NCI-H82 treated with DMSO at 0.1 percent for 48 hours (cell line): ENCODE measurements at regions not wholly inside any gene's neighbourhood (a gene's known extent, or its start where the extent isn't known, plus 50 kb on each side); places are given as distances from the start of the nearest gene placed in this dataset.

Experiments
- DNase-seq: peaks from one replicate; lab custom pipeline; 2025; ENCODE audit not compliant: unreplicated experiment; lab: John Stamatoyannopoulos, UW

DNA sequence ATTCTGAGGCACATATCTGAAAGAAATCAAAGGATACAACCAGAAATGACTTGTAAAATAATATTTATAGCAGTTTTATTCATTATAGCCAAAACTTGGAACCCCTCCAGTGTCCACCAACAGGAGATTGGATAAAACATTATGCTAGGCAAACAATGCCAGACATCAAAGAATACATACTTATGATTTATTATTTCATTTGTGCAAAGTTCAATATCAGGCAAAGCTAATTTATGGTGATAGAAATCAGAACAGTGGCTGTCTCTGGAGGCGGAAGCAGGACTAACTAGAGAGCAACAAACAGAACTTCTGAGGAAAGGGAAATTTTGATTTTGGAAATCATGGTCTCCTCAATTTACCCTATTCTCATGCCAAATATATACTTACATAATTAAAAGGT lies 193.1 kb downstream of the ICE1 start:
- DNase-seq = no peak

DNA sequence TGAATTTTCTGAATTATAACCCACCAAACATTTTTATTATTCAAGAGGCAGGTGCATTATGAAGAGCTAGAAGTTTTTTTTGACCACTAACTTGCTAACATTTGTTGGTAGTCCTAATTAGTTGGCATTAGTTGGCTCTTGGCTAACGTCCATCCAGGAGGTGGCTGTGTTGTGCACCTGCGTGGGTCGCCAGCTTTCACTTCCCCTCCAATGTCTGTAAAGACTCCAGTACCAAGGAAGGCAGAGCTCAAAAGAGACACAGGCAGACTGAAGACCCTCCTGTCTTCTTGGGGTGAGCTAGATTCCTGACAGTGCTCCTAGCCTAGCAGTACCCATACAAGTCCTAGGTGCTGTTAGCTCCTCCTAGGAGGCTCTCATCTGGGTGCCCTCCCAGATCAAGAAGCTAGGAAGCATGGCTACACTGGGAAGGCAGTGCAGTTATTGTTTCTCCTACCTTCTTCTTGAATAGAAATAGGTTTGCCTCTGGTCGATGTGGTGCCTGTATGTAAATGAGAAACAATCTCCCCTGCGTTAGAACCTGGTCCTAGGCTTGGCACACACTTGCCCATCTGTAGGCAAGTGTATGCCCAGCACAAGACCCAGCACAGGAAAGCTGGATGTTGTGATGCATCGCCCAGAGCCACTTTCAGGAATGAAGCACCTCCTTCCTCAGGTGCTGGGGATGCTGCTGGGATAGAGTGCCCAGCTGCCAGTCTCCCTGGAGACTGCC lies 190.9 kb downstream of the ICE1 start:
- no peak for DNase-seq

GRCh38 chr5:5612096-5612495 lies 189.6 kb downstream of the ICE1 start:
- no peak for DNase-seq

GRCh38 chr5:5609935-5610334 lies 187.5 kb downstream of the ICE1 start:
- DNase-seq = no peak

GRCh38 chr5:5605170-5605764 lies 182.8 kb downstream of the ICE1 start:
- no peak for DNase-seq

- DNase-seq = no peak
Measured at GRCh38 chr5:5602554-5602953, 180.1 kb downstream of the ICE1 start.

GRCh38 chr5:5598547-5599113 lies 176.2 kb downstream of the ICE1 start:
- DNase-seq = no peak

DNA sequence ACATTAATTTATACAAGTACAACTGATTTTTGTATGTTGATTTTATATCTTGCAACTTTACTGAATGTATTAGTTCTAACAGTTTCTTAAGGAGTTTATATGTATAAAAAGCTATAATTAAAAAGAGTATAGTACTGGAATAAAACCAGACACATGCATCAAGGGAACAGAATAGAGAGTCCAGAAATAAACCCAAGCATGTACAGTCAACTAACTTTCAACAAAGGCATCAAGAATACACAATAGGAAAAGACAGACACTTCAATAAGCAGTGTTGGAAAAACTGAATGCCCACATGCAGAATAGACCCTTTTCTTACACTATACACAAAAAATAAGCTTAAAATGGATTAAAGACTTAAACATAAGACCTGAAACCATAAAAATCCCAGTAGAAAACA lies 170.9 kb downstream of the ICE1 start:
- no peak for DNase-seq

- no peak for DNase-seq
Measured at GRCh38 chr5:5592541-5592940, 170.1 kb downstream of the ICE1 start.

DNA sequence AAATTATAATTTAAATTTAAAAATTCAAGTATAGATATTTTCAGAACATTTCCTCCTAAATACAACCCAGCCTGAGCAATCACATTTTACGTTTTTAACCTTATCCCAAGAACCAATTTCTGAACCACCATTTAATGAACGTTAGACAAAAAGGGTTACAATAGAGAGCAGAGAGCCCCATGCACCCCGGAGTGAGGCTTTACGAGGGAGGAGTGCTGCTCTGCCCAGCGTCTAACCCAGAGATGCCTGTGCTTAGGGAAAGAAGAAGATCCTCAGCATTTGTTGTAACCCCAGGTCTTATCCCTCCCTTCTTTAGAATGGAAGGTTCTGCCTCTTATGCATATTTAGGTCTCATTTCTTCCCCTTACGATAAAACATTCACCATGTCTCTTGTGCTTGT lies 169.1 kb downstream of the ICE1 start:
- no peak for DNase-seq

DNA sequence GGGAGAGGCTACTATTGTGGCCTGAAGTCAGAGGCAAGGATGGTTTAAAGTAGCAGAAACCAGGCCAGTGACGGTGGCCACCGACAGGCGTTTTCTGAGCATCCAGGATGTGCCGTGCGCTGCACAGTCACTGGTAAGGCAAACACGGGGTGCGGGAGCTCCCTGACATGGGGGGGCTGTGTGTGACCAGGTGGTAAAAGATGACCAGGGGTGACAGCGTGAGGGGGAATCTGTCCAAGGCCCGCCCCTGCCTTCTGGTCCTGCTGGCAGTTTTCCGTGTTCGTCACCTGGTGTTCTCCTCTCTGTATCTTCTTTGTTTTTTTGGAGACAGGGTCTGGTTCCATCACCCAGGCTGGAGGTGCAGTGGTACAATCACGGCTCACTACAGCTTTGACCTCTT lies 167.4 kb downstream of the ICE1 start:
- no peak for DNase-seq

DNA sequence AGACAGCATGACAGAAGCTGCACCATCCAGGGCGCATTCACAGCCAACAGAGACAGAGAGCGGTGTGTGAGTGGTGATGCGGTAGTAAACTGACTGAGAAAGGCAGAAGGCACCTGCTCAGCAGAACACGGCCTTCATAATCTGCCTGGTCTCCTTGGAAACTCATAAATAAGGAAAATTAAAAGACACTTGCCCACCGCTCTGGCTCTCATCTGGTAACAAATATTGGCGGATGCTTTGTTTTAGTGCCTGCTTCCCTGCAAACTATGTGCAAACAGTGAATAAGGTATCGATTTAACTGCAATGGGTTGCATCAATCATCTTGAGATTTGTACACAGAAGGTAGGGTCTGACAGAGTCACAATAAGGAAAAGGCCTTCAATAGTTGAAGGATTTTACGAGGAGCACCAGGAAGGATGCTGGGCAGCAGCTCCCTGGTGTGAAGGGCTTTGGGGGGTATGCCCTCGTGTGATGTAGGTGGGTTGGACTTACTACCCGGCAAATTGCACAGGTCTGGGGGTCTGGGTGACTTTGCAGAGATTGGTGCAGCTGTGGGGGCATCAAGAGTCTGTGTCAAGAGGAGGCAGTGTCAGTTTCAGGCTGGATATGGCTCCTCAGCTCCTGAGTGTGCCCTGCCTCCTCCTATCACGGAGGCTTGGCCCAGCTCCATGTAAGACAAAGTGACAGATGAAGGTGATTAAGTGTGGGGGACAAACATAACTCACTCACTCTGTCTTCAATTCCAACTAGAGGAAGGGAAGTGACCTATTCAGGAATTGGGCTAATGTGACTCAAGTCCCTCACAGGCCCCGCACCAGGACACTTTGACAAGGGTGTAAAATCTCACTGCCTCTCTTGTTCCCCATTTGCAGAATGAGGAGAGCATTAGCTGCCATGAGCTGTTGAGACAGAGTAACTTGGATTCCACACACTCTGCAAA lies 166.7 kb downstream of the ICE1 start:
- DNase-seq = no peak

DNA sequence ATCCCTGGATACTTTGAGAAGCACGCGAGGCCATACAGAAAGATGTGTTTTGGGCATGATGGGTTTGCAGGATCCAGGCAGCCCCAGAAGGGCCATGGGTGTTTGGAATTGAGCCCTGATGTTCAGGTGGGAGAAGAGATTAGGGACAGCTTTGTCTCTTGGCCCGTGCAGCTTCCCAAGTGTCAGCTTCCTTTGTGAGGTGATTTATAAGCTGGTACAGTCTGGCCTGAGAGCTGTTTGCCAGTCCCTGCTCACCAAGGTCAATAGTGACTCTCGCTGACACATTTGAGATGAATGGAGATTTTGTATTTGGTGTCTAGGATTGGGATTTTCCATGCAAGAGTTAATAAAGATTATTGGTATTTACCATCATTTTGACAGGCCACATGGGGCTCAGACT lies 165.9 kb downstream of the ICE1 start:
- DNase-seq = no peak

- no peak for DNase-seq
Measured at GRCh38 chr5:5587474-5587873, 165.0 kb downstream of the ICE1 start.

- DNase-seq = peak; percentile 77
Measured at GRCh38 chr5:5586721-5587120, 164.2 kb downstream of the ICE1 start.

DNA sequence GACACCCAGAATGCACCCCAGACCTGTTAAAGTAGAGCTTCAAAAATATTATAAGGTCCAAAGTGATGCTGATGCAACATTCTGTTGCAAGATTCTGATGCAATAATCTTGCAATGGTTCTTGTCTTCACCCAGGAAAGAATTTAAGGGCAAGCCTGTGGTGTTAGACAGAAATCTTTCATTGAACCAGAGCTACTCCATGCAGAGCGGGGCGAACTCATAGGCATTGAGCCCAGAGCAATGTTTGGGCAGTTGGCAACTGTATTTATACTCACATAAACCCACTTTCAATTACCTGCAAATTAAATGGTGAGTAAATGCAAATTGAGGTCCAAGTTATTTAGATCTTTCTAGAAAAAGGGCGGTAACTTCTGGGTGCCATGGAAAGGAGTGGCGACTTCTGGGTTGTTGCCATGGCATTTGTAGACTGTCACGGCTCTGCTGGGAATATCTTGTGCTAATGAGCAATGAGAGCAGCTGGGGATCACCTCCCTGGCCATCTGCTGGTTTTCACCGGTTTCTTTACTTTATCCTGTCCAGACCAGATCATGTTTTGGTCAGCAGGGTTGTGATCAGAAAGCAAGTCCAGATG lies 163.4 kb downstream of the ICE1 start:
- peak; percentile 60 for DNase-seq

DNA sequence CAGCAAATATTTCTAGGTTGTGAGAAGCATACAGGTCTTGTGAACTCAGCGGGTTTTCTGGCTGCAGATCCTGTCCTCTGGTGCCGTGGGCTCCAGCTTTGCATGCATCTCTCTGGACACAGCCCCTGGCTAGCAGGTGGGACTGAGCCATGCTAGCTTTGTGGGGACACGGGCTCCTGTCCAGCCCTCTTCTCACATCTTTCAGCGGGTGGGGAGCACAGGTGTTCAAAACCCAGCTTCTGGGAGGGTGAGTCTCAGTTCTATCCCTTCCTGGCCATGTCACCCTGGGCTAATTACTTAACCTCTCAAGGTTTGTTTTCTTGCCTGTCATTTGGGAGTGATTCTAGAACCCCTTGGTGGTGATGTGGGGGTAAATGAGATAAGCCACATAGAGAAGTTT lies 162.3 kb downstream of the ICE1 start:
- no peak for DNase-seq

- DNase-seq = peak; percentile 12
Measured at GRCh38 chr5:5584236-5584745, 161.8 kb downstream of the ICE1 start.

DNA sequence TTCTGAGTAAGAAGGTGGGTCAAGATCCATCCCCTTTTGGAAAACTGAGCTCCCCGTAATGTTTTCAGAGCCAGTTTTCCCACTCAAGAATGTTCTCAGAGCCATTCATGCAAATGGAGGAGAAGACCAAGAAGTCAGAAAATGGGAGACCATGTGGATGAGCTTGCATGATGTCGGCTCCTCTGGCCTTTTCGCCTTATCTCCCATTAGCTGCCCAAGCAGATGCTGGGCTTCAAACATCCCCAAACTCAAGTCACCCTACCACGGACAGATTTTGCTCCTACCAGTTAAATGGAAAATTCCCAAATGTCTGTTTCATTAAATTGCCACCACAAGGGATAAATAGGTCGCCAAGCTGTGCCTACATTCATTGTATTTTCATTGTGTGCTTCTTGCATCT lies 161.4 kb downstream of the ICE1 start:
- no peak for DNase-seq

DNA sequence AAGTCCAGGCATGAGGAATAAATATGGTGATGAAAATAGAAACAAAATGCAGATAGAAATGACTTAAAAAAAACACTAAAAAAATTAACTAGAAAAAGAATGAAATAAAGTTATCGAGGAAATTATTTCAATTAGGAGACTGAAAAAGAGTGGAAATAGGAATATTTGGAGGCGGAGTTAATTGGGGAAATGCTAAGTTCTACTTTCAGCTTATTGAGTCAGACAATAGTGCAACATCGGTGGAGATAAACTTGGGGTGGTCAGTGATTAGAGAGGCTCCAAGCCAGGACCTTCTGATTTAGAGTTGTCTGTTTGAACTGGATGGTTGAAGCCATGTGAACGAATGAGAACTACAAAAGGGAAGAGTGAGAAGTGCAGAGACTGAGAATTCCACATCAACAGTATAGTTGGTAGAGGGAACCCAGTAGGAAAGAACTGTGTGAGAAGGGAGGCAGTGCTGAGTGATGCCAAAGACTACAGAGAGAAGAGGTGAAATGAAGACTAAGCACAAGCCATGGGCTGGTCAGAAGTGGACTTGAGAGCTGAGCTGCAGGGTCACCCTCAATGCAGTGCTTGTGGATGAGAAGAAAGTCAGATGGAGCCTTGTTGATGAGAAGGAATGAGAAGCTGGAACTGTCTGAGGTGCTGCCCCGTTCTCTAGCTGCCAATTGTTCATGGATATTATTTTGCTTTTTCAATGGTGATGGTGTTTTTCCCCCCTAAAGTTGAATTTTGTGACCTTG lies 160.7 kb downstream of the ICE1 start:
- no peak for DNase-seq
